ENCODE measurements at regions not wholly inside any gene's neighbourhood (a gene's known extent, or its start where the extent isn't known, plus 50 kb on each side); places are given as distances from the start of the nearest gene placed in this dataset.

DNA sequence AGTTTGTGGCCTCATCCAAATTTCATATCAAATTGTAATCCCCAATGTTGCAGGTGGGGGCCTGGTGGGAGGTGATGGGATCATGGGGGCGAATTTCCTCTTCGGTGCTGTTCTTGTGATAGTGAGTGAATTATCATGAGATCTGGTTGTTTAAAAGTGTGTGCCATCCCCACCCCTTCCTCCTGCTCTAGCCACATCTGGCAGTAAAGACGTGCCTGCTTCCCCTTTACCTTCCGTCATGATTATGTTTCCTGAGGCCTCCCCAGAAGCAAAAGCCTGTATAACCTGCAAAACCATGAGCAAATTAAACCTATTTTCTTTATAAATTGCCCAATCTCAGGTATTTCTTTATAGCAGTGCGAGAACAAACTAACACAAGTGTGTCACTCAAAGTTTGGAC, 71.0 kb upstream of the MOCS2 start:
- no peak for TF ChIP-seq EP300 (IDR thresholded peaks at IDR 0.05; ENCODE audit: low read depth)
- TF ChIP-seq, protein P1, sequence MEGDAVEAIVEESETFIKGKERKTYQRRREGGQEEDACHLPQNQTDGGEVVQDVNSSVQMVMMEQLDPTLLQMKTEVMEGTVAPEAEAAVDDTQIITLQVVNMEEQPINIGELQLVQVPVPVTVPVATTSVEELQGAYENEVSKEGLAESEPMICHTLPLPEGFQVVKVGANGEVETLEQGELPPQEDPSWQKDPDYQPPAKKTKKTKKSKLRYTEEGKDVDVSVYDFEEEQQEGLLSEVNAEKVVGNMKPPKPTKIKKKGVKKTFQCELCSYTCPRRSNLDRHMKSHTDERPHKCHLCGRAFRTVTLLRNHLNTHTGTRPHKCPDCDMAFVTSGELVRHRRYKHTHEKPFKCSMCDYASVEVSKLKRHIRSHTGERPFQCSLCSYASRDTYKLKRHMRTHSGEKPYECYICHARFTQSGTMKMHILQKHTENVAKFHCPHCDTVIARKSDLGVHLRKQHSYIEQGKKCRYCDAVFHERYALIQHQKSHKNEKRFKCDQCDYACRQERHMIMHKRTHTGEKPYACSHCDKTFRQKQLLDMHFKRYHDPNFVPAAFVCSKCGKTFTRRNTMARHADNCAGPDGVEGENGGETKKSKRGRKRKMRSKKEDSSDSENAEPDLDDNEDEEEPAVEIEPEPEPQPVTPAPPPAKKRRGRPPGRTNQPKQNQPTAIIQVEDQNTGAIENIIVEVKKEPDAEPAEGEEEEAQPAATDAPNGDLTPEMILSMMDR (IDR thresholded peaks at IDR 0.05): no peak
- no peak for TF ChIP-seq POLR2A (IDR thresholded peaks at IDR 0.05)
- no peak for TF ChIP-seq POLR2AphosphoS5 (IDR thresholded peaks at IDR 0.05)
- Histone ChIP-seq H3K27me3 (no peaks in the 10 kb centered on the region), H3K4me3 (no peak overlapping the region), H3K27ac (no peak overlapping the region), H3K4me1 (no peaks in the 10 kb centered on the region), H3K36me3 (no peaks in the 10 kb centered on the region), H3K9me3 (no peaks in the 10 kb centered on the region)
- WGBS, 2 donors (ENCODE audit: low coverage in 1 of 2): 77 to 85% methylated on average over 2 to 5 of the region's 5 CpGs
- intact Hi-C loops (cut with DNase I; ENCODE audit: low total_unique reads) (no loop called here), in situ Hi-C loops (cut with MboI; ENCODE audit: low pct_ligation_motif_present in 1 of 4, low pct_unique_long_range_greater_than_20kb in 1 of 4, low sequenced_read_pairs in 3 of 4) (no loop called here)
- DNase-seq: no peak

DNA sequence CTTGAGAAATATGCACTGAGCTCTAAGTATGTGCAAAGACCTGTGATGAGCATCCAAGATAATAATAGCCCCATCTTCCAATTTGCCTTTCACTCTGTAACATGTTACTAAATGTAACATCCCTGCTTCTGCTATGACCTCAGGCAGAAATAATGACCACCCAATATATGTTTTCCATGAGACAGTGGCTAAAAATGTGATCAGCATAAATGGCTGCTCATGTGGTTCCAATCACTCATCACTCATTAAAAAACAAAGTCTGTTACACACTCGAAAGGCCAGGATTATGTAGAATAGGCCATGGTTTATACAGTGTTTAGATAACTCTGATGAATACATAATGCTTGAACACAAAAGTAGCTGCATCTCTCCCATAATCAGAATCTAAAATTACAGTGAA, 71.4 kb upstream of the MOCS2 start:
- no peaks in the 10 kb centered on the region for H3K36me3 ChIP-seq
- in situ Hi-C loops (cut with MboI; ENCODE audit: low pct_ligation_motif_present in 1 of 4, low pct_unique_long_range_greater_than_20kb in 1 of 4, low sequenced_read_pairs in 3 of 4) (no loop called here), intact Hi-C loops (cut with DNase I; ENCODE audit: low total_unique reads) (no loop called here)
- H3K4me3 ChIP-seq: no peak overlapping the region
- TF ChIP-seq, protein P1 (IDR thresholded peaks at IDR 0.05): no peak
- TF ChIP-seq POLR2AphosphoS5 (IDR thresholded peaks at IDR 0.05) (no peak), POLR2A (IDR thresholded peaks at IDR 0.05) (no peak), EP300 (IDR thresholded peaks at IDR 0.05; ENCODE audit: low read depth) (no peak)
- no peaks in the 10 kb centered on the region for H3K9me3 ChIP-seq
- WGBS, 2 donors (ENCODE audit: low coverage in 1 of 2): 67 to 100% methylated on average over 1 of the region's 1 CpG
- DNase-seq: no peak
- no peak overlapping the region for H3K27ac ChIP-seq
- H3K4me1 ChIP-seq: no peaks in the 10 kb centered on the region
- no peaks in the 10 kb centered on the region for H3K27me3 ChIP-seq

DNA sequence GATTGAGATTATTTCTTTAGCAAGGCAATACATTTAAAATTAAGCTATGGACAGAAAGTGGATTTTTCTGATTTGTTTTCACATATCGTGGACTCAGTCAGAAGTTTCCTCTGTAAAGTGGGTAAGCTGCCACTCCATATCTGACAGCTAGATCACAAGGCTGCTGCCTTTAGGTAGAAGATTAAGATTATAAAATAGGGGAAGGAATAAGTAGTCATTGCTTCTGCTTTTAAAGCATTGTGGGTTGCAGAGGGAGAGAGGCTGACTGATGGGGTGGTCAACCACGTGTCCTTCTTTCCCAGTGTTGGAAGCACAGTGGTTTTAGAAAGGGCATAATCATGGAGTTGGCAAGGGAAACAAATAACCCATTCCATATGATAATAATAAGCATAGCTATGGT, 74.3 kb upstream of the MOCS2 start:
- TF ChIP-seq, protein P1 (IDR thresholded peaks at IDR 0.05): no peak
- TF ChIP-seq POLR2A (IDR thresholded peaks at IDR 0.05) (no peak), POLR2AphosphoS5 (IDR thresholded peaks at IDR 0.05) (no peak), EP300 (IDR thresholded peaks at IDR 0.05; ENCODE audit: low read depth) (no peak)
- 74 to 83% methylated on average over 2 of the region's 2 CpGs for WGBS, 2 donors (ENCODE audit: low coverage in 1 of 2)
- Histone ChIP-seq H3K4me3 (no peak overlapping the region), H3K4me1 (no peaks in the 10 kb centered on the region), H3K9me3 (no peaks in the 10 kb centered on the region), H3K36me3 (no peaks in the 10 kb centered on the region), H3K27ac (no peak overlapping the region), H3K27me3 (no peaks in the 10 kb centered on the region)
- no peak for DNase-seq
- in situ Hi-C loops (cut with MboI; ENCODE audit: low pct_ligation_motif_present in 1 of 4, low pct_unique_long_range_greater_than_20kb in 1 of 4, low sequenced_read_pairs in 3 of 4) (no loop called here), intact Hi-C loops (cut with DNase I; ENCODE audit: low total_unique reads) (no loop called here)

DNA sequence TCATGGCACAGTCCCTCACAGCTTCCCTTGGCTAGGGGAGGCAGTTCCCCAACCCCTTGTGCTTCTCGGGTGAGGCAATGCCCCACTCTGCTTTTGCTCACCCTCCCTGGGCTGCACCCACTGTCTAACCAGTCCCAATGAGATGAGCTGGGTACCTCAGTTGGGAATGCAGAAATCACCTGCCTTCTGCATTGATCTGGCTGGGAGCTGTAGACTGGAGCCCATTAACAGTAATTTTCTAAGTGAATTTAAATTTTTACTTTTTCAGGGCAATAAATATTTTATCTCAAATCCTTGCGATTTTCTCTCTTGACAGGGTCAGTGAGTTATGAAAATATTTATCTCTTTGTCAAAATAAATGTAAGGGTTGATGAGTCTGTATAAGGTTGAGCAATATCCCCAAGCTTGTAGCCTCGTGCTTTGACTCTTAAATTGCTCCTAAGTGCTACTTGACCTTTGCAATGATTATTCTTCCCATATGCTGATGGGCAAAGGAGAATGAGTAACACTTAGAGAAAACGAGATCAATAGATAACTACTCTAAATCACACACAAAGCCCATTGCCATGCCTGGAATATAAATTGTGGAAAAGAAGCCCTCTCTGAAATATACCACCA, 82.1 kb upstream of the MOCS2 start:
- H3K4me3 ChIP-seq: no peak overlapping the region
- no peak for TF ChIP-seq POLR2A (IDR thresholded peaks at IDR 0.05)
- no peak for TF ChIP-seq POLR2AphosphoS5 (IDR thresholded peaks at IDR 0.05)
- TF ChIP-seq, protein P1 (IDR thresholded peaks at IDR 0.05): no peak
- TF ChIP-seq EP300 (IDR thresholded peaks at IDR 0.05; ENCODE audit: low read depth): no peak
- H3K9me3 ChIP-seq: no peaks in the 10 kb centered on the region
- WGBS, 2 donors (ENCODE audit: low coverage in 1 of 2): 57 to 65% methylated on average over 4 of the region's 4 CpGs
- no peaks in the 10 kb centered on the region for H3K4me1 ChIP-seq
- no peaks in the 10 kb centered on the region for H3K36me3 ChIP-seq
- intact Hi-C loops (cut with DNase I; ENCODE audit: low total_unique reads) (no loop called here), in situ Hi-C loops (cut with MboI; ENCODE audit: low pct_ligation_motif_present in 1 of 4, low pct_unique_long_range_greater_than_20kb in 1 of 4, low sequenced_read_pairs in 3 of 4) (no loop called here)
- no peaks in the 10 kb centered on the region for H3K27me3 ChIP-seq
- no peak overlapping the region for H3K27ac ChIP-seq
- DNase-seq: no peak
